Spleen (tissue), 11 donors: ENCODE measurements at regions not wholly inside any gene's neighbourhood (a gene's known extent, or its start where the extent isn't known, plus 50 kb on each side); places are given as distances from the start of the nearest gene placed in this dataset.

Experiments used
- DNase-seq: peaks from one replicate; pipeline ENCODE4 v3.0.0-alpha.2; 2020
- H3K27ac ChIP-seq, 8 donors: fragments of 200-600 bp; sonication (generic) in 7 of 8; 1 replicate in 4 of 8; 2 replicates in 4 of 8; pipeline versions ENCODE4 v1.5.0 to v1.8.0; 2016 to 2021; ENCODE audit warnings: inconsistent platforms in 4 of 8, mild to moderate bottlenecking in 4 of 8, moderate library complexity in 1 of 8
- H3K27me3 ChIP-seq, 7 donors: fragments of 200-600 bp; sonication (generic) in 6 of 7; replicated peaks in 1 of 7; 1 replicate in 4 of 7; 2 replicates in 3 of 7; pipeline versions ENCODE4 v1.5.0 to v1.8.0; 2016 to 2021; ENCODE audit warnings: inconsistent platforms in 3 of 7, mild to moderate bottlenecking in 1 of 7
- H3K36me3 ChIP-seq, 6 donors: fragments of 200-600 bp; sonication (generic) in 5 of 6; 1 replicate in 4 of 6; 2 replicates in 2 of 6; pipeline versions ENCODE4 v1.5.0 to v1.8.0; 2016 to 2021; ENCODE audit warnings: inconsistent platforms in 2 of 6
- H3K4me1 ChIP-seq, 6 donors: fragments of 200-600 bp; sonication (generic) in 5 of 6; 1 replicate in 3 of 6; 2 replicates in 3 of 6; pipeline versions ENCODE4 v1.5.0 to v1.8.0; 2016 to 2021; ENCODE audit warnings: inconsistent platforms in 3 of 6
- H3K4me3 ChIP-seq, 8 donors: fragments of 200-600 bp; sonication (generic) in 7 of 8; 1 replicate in 4 of 8; 2 replicates in 4 of 8; pipeline versions ENCODE4 v1.5.0 to v1.8.0; 2016 to 2021; ENCODE audit warnings: inconsistent platforms in 4 of 8, mild to moderate bottlenecking in 4 of 8, moderate library complexity in 2 of 8
- H3K9me3 ChIP-seq, 8 donors: fragments of 200-600 bp; sonication (generic) in 7 of 8; 1 replicate in 4 of 8; 2 replicates in 4 of 8; pipeline versions ENCODE4 v1.5.0 to v1.8.0; 2016 to 2021; ENCODE audit warnings: inconsistent platforms in 4 of 8
- POLR2A ChIP-seq, 3 donors: fragments of 450-650 bp; IDR thresholded peaks; one replicate each; pipeline ENCODE4 v1.5.1; 2017; ENCODE audit warnings: antibody characterized with exemption in 3 of 3, mild to moderate bottlenecking in 1 of 3
- POLR2AphosphoS5 ChIP-seq, 3 donors: sonication (generic); formaldehyde crosslinking; IDR thresholded peaks; one replicate each; pipeline ENCODE4 v1.5.1; 2017; ENCODE audit warnings: antibody characterized with exemption in 3 of 3
- WGBS, 5 donors: extraction: QIAGEN DNeasy Blood & Tissue Kit in 3 of 5; methylation state at CpG; one replicate each; pipeline versions ENCODE4 v1.1.5 to v1.1.7; 2013 to 2018; 5-methylcytosine and 5-hydroxymethylcytosine counted together
- intact Hi-C: fragments of 100-400 bp; cut with DNase I; formaldehyde crosslinking; loops from one replicate; pipeline ENCODE4 v1.15.0; 2023; ENCODE audit warnings: low total_unique reads
- TF ChIP-seq, protein P1 (sequence below), 11 experiments: fragments of 200-600 bp in 7 of 11; fragments of 450-650 bp in 4 of 11; sonication (generic) in 4 of 11; IDR thresholded peaks in 8 of 11; conservative IDR thresholded peaks in 3 of 11; 1 replicate in 7 of 11; 2 replicates in 4 of 11; pipeline versions ENCODE4 v1.4.0 to v1.8.0; 2016 to 2021; ENCODE audit warnings: antibody characterized with exemption in 11 of 11, inconsistent platforms in 4 of 11, mild to moderate bottlenecking in 1 of 11
- donor health status: healthy with polysubstance abuse.
- donor health status: DM: no; HTN: no; CAD: no; lungs with moderate emphysema.
- donor health status: DM: no; HTN: no; CAD: no.
- donor health status: Bipolar disorder and iron deficiency.
- donor health status: healthy.
- donor health status: DM: no; HTN: no; CAD: no.
- donor health status: DM: yes; HTN: yes; CAD: no.

DNA sequence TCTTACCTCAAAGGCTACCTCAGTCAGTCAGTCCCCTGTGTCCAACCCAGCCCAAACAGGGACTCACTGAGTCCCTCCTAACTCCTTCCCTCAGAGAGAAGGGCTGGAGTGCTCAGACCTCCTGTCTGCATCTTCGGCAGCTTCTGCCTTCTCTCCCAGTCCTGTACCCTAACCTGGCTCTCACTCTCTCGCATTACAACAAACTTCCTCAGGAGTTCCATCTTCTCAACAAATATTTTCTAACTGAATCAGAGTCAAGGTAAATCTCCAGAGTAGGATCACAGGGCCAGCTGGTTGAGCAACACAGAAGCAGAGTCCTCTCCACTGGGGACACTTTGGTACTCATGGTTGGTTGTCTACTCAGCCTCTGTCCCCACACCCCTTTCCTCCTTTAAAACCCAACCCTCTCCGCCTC lies 92.3 kb downstream of the MRPL14 start:
- intact Hi-C loops, result no loop called here
- TF ChIP-seq POLR2A (IDR thresholded peaks at IDR 0.05), result no peak
- TF ChIP-seq POLR2AphosphoS5 (IDR thresholded peaks at IDR 0.05), result no peak
- H3K27ac ChIP-seq, result no peak overlapping the region
- H3K4me1 ChIP-seq, result peaks cover 0 to 25% (median 11%) of the 10 kb centered on the region in 6 donors
- DNase-seq, result no peak
- no peaks in the 10 kb centered on the region for H3K9me3 ChIP-seq
- H3K36me3 ChIP-seq, result no peaks in the 10 kb centered on the region
- H3K4me3 ChIP-seq, result no peak overlapping the region
- H3K27me3 ChIP-seq, result peaks cover 0 to 4% (median 0%) of the 10 kb centered on the region in 7 donors
- WGBS, 5 donors, result 75 to 96% (median 87%) methylated on average over 3 of the region's 3 CpGs

DNA sequence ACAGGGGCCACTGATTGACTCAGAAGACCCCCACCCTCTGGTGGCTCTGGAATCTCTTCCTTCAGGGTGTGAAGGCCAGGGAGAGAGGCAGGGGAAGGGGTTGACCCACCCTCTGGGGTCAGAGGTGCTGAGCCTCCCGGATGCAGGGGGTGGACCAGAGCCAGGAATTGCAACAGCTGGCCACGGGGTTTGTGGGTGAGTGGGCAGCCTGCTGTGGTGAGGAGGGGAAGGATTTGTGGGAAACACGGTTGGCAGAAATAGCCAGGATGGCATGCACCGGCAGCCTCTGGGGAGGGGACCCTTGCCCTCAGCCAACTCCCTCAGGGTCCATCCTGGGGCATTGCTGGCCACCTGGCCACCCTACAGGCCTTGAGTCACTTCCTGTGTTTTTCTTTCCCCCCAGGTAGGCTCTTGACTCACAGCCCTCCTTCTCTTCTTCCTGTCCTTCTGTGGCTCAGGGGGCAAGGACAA lies 92.8 kb downstream of the MRPL14 start:
- Histone ChIP-seq H3K27me3 (peaks cover 0 to 5% (median 0%) of the 10 kb centered on the region in 7 donors), H3K27ac (no peak overlapping the region), H3K36me3 (no peaks in the 10 kb centered on the region), H3K9me3 (no peaks in the 10 kb centered on the region), H3K4me1 (peaks cover 0 to 25% (median 11%) of the 10 kb centered on the region in 6 donors), H3K4me3 (no peak overlapping the region)
- DNase-seq, result peak; percentile 47
- intact Hi-C loops, result no loop called here
- 22 to 43% (median 26%) methylated on average over 4 of the region's 4 CpGs for WGBS, 5 donors
- TF ChIP-seq, protein P1, sequence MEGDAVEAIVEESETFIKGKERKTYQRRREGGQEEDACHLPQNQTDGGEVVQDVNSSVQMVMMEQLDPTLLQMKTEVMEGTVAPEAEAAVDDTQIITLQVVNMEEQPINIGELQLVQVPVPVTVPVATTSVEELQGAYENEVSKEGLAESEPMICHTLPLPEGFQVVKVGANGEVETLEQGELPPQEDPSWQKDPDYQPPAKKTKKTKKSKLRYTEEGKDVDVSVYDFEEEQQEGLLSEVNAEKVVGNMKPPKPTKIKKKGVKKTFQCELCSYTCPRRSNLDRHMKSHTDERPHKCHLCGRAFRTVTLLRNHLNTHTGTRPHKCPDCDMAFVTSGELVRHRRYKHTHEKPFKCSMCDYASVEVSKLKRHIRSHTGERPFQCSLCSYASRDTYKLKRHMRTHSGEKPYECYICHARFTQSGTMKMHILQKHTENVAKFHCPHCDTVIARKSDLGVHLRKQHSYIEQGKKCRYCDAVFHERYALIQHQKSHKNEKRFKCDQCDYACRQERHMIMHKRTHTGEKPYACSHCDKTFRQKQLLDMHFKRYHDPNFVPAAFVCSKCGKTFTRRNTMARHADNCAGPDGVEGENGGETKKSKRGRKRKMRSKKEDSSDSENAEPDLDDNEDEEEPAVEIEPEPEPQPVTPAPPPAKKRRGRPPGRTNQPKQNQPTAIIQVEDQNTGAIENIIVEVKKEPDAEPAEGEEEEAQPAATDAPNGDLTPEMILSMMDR (IDR thresholded peaks at IDR 0.05 in 8 of 11, conservative IDR thresholded peaks at IDR 0.05 in 3 of 11), result no peak
- TF ChIP-seq POLR2A (IDR thresholded peaks at IDR 0.05) (no peak), POLR2AphosphoS5 (IDR thresholded peaks at IDR 0.05) (no peak)

DNA sequence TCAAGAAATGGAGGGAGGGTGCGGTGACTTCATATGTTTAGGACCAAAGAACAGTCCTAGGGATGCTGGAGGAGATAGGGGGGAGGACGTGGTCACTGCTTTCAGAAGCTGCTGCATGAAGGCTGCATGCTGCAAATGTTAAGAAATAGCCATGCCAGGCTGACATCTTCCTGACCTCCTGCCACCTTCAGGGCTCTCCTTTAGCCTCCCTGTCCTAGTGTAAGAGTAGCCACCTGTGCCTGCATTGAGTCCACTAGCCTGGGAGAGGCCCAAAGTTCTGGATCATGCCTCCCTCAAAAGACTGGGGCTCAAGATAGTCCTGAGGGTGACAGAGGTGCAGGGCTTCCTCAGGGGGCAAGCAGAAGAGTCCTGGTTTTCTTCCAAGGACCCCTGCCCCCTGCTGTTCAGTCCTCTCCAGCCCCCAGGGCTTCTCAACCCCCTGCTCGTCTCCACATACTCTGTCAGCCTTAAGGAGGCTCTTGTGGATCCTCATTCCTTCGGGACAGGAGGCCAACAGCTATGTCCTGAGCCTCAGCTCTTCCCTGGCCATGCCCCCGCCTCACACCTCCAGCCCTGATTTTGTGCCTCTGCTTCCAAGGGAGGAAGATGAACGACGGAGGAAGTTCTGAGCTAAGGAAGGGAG lies 96.3 kb downstream of the MRPL14 start:
- H3K4me3 ChIP-seq, result no peak overlapping the region
- H3K4me1 ChIP-seq, result peaks cover 0 to 20% (median 7%) of the 10 kb centered on the region in 6 donors
- H3K27ac ChIP-seq, result no peak overlapping the region
- 69 to 82% (median 77%) methylated on average over 7 of the region's 7 CpGs for WGBS, 5 donors
- H3K27me3 ChIP-seq, result peaks cover 0 to 6% (median 0%) of the 10 kb centered on the region in 7 donors
- DNase-seq, result no peak
- intact Hi-C loops, result no loop called here
- no peaks in the 10 kb centered on the region for H3K36me3 ChIP-seq
- no peaks in the 10 kb centered on the region for H3K9me3 ChIP-seq
- TF ChIP-seq POLR2AphosphoS5 (IDR thresholded peaks at IDR 0.05), result no peak
- no peak for TF ChIP-seq POLR2A (IDR thresholded peaks at IDR 0.05)
- TF ChIP-seq, protein P1 (IDR thresholded peaks at IDR 0.05 in 8 of 11, conservative IDR thresholded peaks at IDR 0.05 in 3 of 11), result no peak

DNA sequence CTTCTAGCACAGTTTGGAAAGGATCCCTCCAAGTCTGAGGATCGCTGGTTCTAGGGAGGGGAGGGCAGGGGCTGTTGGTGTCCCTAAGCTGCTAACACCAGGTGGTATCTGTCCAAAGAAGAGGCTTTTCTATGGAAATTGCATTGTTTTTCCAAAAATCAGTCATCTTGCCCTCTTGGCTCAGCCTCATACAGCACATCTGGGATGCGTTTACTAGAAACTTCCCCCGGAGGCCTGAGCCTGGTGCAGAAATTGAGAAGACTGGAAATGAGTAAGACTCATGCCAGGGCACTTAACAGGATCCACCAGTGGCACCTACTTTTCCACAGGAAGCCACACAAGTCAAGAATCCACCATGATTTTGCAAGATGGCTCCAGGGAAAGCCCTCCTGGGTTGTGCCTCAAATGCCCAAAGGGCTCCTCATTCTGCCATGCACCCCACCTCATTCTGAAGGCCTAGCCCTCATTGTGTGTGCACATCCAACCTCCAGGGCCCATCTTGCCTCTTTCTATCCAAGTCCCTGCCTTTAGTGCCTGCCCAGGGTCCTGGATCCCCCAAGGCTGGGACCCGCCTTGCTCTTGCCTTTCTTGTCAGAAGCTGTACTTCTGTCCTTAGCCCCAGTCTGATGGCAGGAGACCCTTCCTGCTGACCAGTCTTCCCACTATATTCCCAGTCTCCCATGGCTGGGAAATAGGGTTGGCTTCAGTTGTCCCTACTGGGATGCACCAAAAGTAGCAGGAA lies 97.6 kb downstream of the MRPL14 start:
- Histone ChIP-seq H3K27me3 (peaks cover 0 to 6% (median 0%) of the 10 kb centered on the region in 7 donors), H3K4me1 (peaks cover 0 to 7% (median 3%) of the 10 kb centered on the region in 6 donors), H3K36me3 (no peaks in the 10 kb centered on the region), H3K4me3 (no peak overlapping the region), H3K9me3 (no peaks in the 10 kb centered on the region), H3K27ac (no peak overlapping the region)
- TF ChIP-seq POLR2AphosphoS5 (IDR thresholded peaks at IDR 0.05) (no peak), POLR2A (IDR thresholded peaks at IDR 0.05) (no peak)
- TF ChIP-seq, protein P1 (IDR thresholded peaks at IDR 0.05 in 8 of 11, conservative IDR thresholded peaks at IDR 0.05 in 3 of 11), result no peak
- peak; percentile 51 for DNase-seq
- intact Hi-C loops, result no loop called here
- 74 to 88% (median 84%) methylated on average over 4 of the region's 4 CpGs for WGBS, 5 donors
